ENCODE measurements at regions not wholly inside any gene's neighbourhood (a gene's known extent, or its start where the extent isn't known, plus 50 kb on each side); places are given as distances from the start of the nearest gene placed in this dataset.

GRCh38 chr6:14784596-14785492, 461.0 kb upstream of the JARID2 start:
- Histone ChIP-seq H3K36me3 (replicated peaks in 1 of 2; ENCODE audit: control insufficient read depth in 1 of 2, insufficient read depth in 2 of 2, low read length in 2 of 2) (no peaks in the 10 kb centered on the region), H4K20me1 (ENCODE audit: insufficient read depth, low read length) (no peaks in the 10 kb centered on the region), H3K79me2 (ENCODE audit: insufficient read depth, low read length) (no peaks in the 10 kb centered on the region), H3K9me3 (ENCODE audit: low read length) (no peaks in the 10 kb centered on the region), H3K4me2 (ENCODE audit: low read depth, low read length) (no peak overlapping the region), H3K4me1 (ENCODE audit: insufficient read depth, low read length) (no peaks in the 10 kb centered on the region), H3K9ac (ENCODE audit: insufficient read depth, low read depth, low read length) (no peak overlapping the region), H3K27me3 (ENCODE audit: control insufficient read depth in 1 of 2, insufficient read depth in 2 of 2, low read length in 2 of 2) (no peaks in the 10 kb centered on the region), H3K27ac (ENCODE audit: extremely low read length, insufficient read depth, low read length) (no peak overlapping the region), H2AFZ (ENCODE audit: low read length) (no peak overlapping the region), H3K4me3 (replicated peaks in 1 of 3; ENCODE audit: insufficient read depth in 1 of 3, low read depth in 2 of 3, low read length in 3 of 3) (no peak overlapping the region)
- no peak for FAIRE-seq
- ATAC-seq: no peak
- CTCF ChIA-PET (ENCODE audit: low intra/inter-chr PET ratio, low total read pairs): no interaction called here
- no peak for DNase-seq (ENCODE audit: low spot score)
- in situ Hi-C loops (cut with HindIII; ENCODE audit: extremely low pct_ligation_motif_present, low pct_unique_long_range_greater_than_20kb) (no loop called here), intact Hi-C loops (cut with micrococcal nuclease; ENCODE audit: unreplicated experiment) (no loop called here)
- TF ChIP-seq ZNF431 (CRISPR knock-in tag; IDR thresholded peaks at IDR 0.05; ENCODE audit: borderline replicate concordance, low read depth) (no peak), ZFP41 (CRISPR knock-in tag; IDR thresholded peaks at IDR 0.05; ENCODE audit: borderline replicate concordance) (no peak), ZNF207 (IDR thresholded peaks at IDR 0.05; ENCODE audit: borderline replicate concordance) (no peak), NFE2L2 (IDR thresholded peaks at IDR 0.05; ENCODE audit: low read length) (no peak), NR2F2 (IDR thresholded peaks at IDR 0.05; ENCODE audit: borderline replicate concordance, low read depth) (no peak), SOX5 (CRISPR knock-in tag; IDR thresholded peaks at IDR 0.05; ENCODE audit: borderline replicate concordance) (no peak), SIN3A (IDR thresholded peaks at IDR 0.05; ENCODE audit: borderline replicate concordance, low read depth, low read length) (no peak), CTCF (CRISPR knock-in tag; IDR thresholded peaks at IDR 0.05) (no peak), ZNF768 (CRISPR knock-in tag; IDR thresholded peaks at IDR 0.05) (no peak), RFX3 (CRISPR knock-in tag; IDR thresholded peaks at IDR 0.05) (no peak)
- TF ChIP-seq, protein P1, sequence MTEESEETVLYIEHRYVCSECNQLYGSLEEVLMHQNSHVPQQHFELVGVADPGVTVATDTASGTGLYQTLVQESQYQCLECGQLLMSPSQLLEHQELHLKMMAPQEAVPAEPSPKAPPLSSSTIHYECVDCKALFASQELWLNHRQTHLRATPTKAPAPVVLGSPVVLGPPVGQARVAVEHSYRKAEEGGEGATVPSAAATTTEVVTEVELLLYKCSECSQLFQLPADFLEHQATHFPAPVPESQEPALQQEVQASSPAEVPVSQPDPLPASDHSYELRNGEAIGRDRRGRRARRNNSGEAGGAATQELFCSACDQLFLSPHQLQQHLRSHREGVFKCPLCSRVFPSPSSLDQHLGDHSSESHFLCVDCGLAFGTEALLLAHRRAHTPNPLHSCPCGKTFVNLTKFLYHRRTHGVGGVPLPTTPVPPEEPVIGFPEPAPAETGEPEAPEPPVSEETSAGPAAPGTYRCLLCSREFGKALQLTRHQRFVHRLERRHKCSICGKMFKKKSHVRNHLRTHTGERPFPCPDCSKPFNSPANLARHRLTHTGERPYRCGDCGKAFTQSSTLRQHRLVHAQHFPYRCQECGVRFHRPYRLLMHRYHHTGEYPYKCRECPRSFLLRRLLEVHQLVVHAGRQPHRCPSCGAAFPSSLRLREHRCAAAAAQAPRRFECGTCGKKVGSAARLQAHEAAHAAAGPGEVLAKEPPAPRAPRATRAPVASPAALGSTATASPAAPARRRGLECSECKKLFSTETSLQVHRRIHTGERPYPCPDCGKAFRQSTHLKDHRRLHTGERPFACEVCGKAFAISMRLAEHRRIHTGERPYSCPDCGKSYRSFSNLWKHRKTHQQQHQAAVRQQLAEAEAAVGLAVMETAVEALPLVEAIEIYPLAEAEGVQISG (CRISPR knock-in tag; IDR thresholded peaks at IDR 0.05): no peak
- TF ChIP-seq, protein P2, sequence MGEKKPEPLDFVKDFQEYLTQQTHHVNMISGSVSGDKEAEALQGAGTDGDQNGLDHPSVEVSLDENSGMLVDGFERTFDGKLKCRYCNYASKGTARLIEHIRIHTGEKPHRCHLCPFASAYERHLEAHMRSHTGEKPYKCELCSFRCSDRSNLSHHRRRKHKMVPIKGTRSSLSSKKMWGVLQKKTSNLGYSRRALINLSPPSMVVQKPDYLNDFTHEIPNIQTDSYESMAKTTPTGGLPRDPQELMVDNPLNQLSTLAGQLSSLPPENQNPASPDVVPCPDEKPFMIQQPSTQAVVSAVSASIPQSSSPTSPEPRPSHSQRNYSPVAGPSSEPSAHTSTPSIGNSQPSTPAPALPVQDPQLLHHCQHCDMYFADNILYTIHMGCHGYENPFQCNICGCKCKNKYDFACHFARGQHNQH (CRISPR knock-in tag; IDR thresholded peaks at IDR 0.05): no peak
- TF ChIP-seq, protein P3, sequence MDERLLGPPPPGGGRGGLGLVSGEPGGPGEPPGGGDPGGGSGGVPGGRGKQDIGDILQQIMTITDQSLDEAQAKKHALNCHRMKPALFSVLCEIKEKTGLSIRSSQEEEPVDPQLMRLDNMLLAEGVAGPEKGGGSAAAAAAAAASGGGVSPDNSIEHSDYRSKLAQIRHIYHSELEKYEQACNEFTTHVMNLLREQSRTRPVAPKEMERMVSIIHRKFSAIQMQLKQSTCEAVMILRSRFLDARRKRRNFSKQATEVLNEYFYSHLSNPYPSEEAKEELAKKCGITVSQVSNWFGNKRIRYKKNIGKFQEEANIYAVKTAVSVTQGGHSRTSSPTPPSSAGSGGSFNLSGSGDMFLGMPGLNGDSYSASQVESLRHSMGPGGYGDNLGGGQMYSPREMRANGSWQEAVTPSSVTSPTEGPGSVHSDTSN (CRISPR knock-in tag; IDR thresholded peaks at IDR 0.05): no peak
- POLR2A ChIA-PET: no interaction called here
- BruUV-seq (replicated peaks): no TSS peak
- 59% methylated on average over 15 of the region's 15 CpGs for WGBS (ENCODE audit: low lambda C conversion rate)

Measured in HepG2 (cell line).